ENCODE measurements at regions not wholly inside any gene's neighbourhood (a gene's known extent, or its start where the extent isn't known, plus 50 kb on each side); places are given as distances from the start of the nearest gene placed in this dataset.

DNA sequence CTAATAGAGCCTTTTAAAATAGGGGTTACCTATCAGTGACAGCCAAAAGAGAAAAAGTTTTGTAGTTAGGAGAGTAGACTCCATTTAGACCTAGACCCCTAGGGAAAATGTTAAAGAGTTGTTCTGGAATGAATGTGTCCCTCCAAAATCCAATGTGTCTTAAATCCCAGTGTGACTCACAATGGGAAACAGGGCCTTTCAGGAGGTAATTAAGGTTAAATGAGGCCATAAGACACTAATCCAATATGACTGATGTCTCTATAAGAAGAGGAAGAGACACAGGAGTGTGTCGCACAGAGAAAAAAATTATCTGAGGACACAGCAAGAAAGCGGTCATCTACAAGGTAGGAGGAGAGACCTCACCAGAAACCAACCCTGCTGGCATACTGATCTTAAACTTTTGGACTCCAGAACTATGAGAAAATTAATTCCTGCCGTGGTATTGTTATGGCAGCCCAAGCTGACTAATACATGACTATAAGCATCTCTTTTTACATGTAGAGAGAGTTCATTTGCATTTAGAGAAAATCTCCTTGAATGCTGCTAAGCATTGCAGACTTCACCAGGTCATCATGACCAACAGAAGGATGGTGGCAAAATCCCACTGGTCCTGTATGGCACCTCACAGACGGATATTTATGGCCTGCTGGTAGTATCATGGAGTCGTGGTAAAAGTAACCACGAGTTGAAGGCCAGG lies 259.6 kb upstream of the TMTC1 start:
- no peaks in the 10 kb centered on the region for H3K9me3 ChIP-seq

DNA sequence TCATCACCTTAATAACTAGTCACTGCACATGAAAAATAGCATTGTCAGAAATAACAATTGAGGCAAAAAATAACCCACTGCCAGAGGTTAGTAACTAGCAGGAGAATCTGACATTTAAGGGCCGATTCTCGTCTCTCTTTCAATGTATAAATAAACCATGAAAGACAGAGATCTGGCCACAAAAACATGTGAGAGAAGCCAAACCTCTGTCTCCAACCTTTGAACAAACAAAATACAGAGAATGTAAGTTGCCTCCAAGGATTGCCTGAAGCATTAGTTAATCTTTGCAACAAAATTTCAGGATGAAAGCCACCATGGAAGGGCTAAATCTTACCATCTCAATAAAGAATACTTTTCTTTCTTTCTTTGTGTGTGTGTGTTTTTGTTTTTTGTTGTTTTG lies 257.4 kb upstream of the TMTC1 start:
- Histone ChIP-seq H3K4me1 (no peaks in the 10 kb centered on the region), H3K36me3 (ENCODE audit: low read depth, missing control alignments) (no peaks in the 10 kb centered on the region), H3K27ac (no peak overlapping the region), H3K4me3 (no peak overlapping the region), H3K9me3 (no peaks in the 10 kb centered on the region), H3K27me3 (no peaks in the 10 kb centered on the region)
- TF ChIP-seq, protein P1, sequence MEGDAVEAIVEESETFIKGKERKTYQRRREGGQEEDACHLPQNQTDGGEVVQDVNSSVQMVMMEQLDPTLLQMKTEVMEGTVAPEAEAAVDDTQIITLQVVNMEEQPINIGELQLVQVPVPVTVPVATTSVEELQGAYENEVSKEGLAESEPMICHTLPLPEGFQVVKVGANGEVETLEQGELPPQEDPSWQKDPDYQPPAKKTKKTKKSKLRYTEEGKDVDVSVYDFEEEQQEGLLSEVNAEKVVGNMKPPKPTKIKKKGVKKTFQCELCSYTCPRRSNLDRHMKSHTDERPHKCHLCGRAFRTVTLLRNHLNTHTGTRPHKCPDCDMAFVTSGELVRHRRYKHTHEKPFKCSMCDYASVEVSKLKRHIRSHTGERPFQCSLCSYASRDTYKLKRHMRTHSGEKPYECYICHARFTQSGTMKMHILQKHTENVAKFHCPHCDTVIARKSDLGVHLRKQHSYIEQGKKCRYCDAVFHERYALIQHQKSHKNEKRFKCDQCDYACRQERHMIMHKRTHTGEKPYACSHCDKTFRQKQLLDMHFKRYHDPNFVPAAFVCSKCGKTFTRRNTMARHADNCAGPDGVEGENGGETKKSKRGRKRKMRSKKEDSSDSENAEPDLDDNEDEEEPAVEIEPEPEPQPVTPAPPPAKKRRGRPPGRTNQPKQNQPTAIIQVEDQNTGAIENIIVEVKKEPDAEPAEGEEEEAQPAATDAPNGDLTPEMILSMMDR (IDR thresholded peaks at IDR 0.05), result no peak
- no peak for TF ChIP-seq POLR2A (IDR thresholded peaks at IDR 0.05)
- intact Hi-C loops (cut with DNase I; ENCODE audit: low total_unique reads), result no loop called here
- no peak for DNase-seq
- 58 to 79% methylated on average over 2 of the region's 2 CpGs for WGBS, 2 donors

More for the DNA sequence above, 259.6 kb upstream of the TMTC1 start:
- no peak for DNase-seq
- Histone ChIP-seq H3K27me3 (no peaks in the 10 kb centered on the region), H3K4me1 (no peaks in the 10 kb centered on the region), H3K27ac (no peak overlapping the region), H3K36me3 (ENCODE audit: low read depth, missing control alignments) (no peaks in the 10 kb centered on the region), H3K4me3 (no peak overlapping the region)
- intact Hi-C loops (cut with DNase I; ENCODE audit: low total_unique reads), result no loop called here
- 81% methylated on average over 6 of the region's 6 CpGs for WGBS, 2 donors
- TF ChIP-seq, protein P1 (IDR thresholded peaks at IDR 0.05), result no peak
- no peak for TF ChIP-seq POLR2A (IDR thresholded peaks at IDR 0.05)

DNA sequence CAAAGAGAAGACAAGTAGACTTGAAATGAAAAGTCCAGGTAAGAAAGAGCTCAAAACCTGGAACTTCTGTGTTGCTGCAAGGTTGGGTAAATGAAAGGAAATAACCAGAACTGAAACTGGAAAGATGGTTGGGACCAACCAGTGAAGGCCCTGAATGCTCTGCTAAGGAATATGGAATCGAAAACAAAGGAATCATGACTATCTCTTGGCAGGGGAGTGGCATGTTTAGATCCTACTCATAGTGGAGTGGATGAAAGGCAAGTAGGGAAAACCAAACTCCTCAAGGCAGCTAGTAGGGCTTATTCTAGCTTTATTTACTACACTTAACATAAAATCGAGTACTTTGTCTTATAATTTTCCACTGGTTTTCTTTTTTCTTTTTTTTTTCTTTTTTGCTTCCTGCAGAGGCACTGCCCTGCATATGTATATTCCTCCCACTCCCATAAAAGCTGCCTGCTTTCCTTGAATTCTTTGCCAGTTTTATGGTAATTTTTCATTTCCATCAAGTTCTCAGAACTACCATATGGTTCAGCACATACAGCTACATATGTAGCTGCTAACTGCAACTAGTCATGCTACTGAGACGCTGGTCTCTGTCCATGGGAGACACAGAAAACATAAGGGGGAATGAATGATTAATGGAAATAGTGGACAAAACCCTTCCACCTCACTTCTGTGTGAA lies 247.1 kb upstream of the TMTC1 start:
- Histone ChIP-seq H3K27ac (no peak overlapping the region), H3K27me3 (no peaks in the 10 kb centered on the region), H3K9me3 (no peaks in the 10 kb centered on the region), H3K4me1 (no peaks in the 10 kb centered on the region), H3K36me3 (ENCODE audit: low read depth, missing control alignments) (no peaks in the 10 kb centered on the region), H3K4me3 (no peak overlapping the region)
- WGBS, 2 donors, result 79 to 91% methylated on average over 3 of the region's 3 CpGs
- intact Hi-C loops (cut with DNase I; ENCODE audit: low total_unique reads), result no loop called here
- DNase-seq, result no peak
- no peak for TF ChIP-seq POLR2A (IDR thresholded peaks at IDR 0.05)
- TF ChIP-seq, protein P1 (IDR thresholded peaks at IDR 0.05), result no peak

DNA sequence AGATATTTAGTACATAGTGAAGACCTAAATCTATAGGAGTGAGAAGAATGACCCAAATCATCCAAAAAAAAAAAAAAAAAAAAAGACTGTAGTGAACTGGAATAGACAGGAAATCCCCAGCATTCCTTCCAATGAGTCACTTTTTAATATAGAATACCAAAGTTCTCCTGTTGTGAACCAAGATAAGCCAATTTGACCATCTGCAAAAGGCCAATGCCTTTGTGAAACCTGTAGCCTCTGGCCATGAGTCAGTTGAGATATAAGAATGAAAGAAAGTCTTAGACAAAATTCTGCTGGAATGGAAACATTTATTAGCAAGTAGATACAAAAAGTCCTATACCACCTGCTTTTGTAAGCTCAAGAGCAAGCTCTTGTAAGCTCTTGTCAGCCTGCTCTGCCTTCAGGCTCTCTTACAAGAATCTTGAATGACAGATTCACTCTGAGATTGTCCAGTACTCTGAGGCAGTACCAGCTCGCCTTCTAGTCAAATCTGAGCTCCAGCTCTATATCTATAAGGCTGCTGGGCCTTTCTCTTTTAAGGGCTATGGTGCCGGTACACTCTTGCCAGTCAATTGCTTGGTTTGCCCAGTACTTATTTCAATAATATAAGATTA lies 243.0 kb upstream of the TMTC1 start:
- H3K27ac ChIP-seq, result no peak overlapping the region
- intact Hi-C loops (cut with DNase I; ENCODE audit: low total_unique reads), result no loop called here
- H3K4me1 ChIP-seq, result no peaks in the 10 kb centered on the region
- no peak overlapping the region for H3K4me3 ChIP-seq
- 78 to 88% methylated on average over 2 of the region's 2 CpGs for WGBS, 2 donors
- peak; percentile 15 for DNase-seq
- H3K36me3 ChIP-seq (ENCODE audit: low read depth, missing control alignments), result no peaks in the 10 kb centered on the region
- no peaks in the 10 kb centered on the region for H3K27me3 ChIP-seq
- no peaks in the 10 kb centered on the region for H3K9me3 ChIP-seq
- TF ChIP-seq POLR2A (IDR thresholded peaks at IDR 0.05), result no peak
- TF ChIP-seq, protein P1 (IDR thresholded peaks at IDR 0.05), result no peak

All from testis (tissue), 2 donors.